ENCODE measurements at regions not wholly inside any gene's neighbourhood (a gene's known extent, or its start where the extent isn't known, plus 50 kb on each side); places are given as distances from the start of the nearest gene placed in this dataset.
A peak's percentile ranks its signal among the peaks of the same experiment; 100 is the strongest.
"Not testable (repeated sequence)": the region's sequence is repeated elsewhere in the genome, so short reads cannot be mapped to it uniquely, and the experiment has no call there.

GRCh38 chrX:115840729-115841409 is 279.9 kb downstream of the PLS3 start:
- Histone ChIP-seq H3K4me3 (ENCODE audit: low read depth, low read length) (peak overlapping the region; percentile 40; the same call in 1 of the 2 replicates), H3K9ac (ENCODE audit: low read length) (peak overlapping the region; percentile 33)
- H3K27ac ChIP-seq (ENCODE audit: low read depth, low read length); H3K36me3 ChIP-seq (ENCODE audit: control insufficient read depth, insufficient read depth, low read length); H3K4me1 ChIP-seq (ENCODE audit: control insufficient read depth, insufficient read depth, low read length); H3K9me3 ChIP-seq (ENCODE audit: control insufficient read depth, insufficient read depth, low read depth, low read length); H3K27me3 ChIP-seq (ENCODE audit: control insufficient read depth, insufficient read depth, low read length): not testable (repeated sequence)

- not testable (repeated sequence) for H3K4me3 ChIP-seq (ENCODE audit: low read depth, low read length)
Measured at GRCh38 chrX:115850986-115851385, 290.0 kb downstream of the PLS3 start.

GRCh38 chrX:115853260-115853659 is 292.3 kb downstream of the PLS3 start:
- not testable (repeated sequence) for H3K27ac ChIP-seq (ENCODE audit: low read depth, low read length)

More at GRCh38 chrX:115850986-115851385, 290.0 kb downstream of the PLS3 start:
- H3K9me3 ChIP-seq (ENCODE audit: control insufficient read depth, insufficient read depth, low read depth, low read length); H3K27ac ChIP-seq (ENCODE audit: low read depth, low read length); H3K9ac ChIP-seq (ENCODE audit: low read length); H3K4me1 ChIP-seq (ENCODE audit: control insufficient read depth, insufficient read depth, low read length); H3K27me3 ChIP-seq (ENCODE audit: control insufficient read depth, insufficient read depth, low read length); H3K36me3 ChIP-seq (ENCODE audit: control insufficient read depth, insufficient read depth, low read length): not testable (repeated sequence)

GRCh38 chrX:115881170-115881569 is 289.4 kb upstream of the AGTR2 start:
- H3K27me3 ChIP-seq (ENCODE audit: control insufficient read depth, insufficient read depth, low read length); H3K4me3 ChIP-seq (ENCODE audit: low read depth, low read length); H3K4me1 ChIP-seq (ENCODE audit: control insufficient read depth, insufficient read depth, low read length): not testable (repeated sequence)

More at GRCh38 chrX:115853260-115853659, 292.3 kb downstream of the PLS3 start:
- not testable (repeated sequence) for H3K4me3 ChIP-seq (ENCODE audit: low read depth, low read length); H3K9me3 ChIP-seq (ENCODE audit: control insufficient read depth, insufficient read depth, low read depth, low read length); H3K9ac ChIP-seq (ENCODE audit: low read length); H3K27me3 ChIP-seq (ENCODE audit: control insufficient read depth, insufficient read depth, low read length); H3K4me1 ChIP-seq (ENCODE audit: control insufficient read depth, insufficient read depth, low read length); H3K36me3 ChIP-seq (ENCODE audit: control insufficient read depth, insufficient read depth, low read length)

GRCh38 chrX:115884121-115884520 is 286.4 kb upstream of the AGTR2 start:
- H3K27me3 ChIP-seq (ENCODE audit: control insufficient read depth, insufficient read depth, low read length); H3K9ac ChIP-seq (ENCODE audit: low read length); H3K36me3 ChIP-seq (ENCODE audit: control insufficient read depth, insufficient read depth, low read length); H3K9me3 ChIP-seq (ENCODE audit: control insufficient read depth, insufficient read depth, low read depth, low read length); H3K27ac ChIP-seq (ENCODE audit: low read depth, low read length); H3K4me3 ChIP-seq (ENCODE audit: low read depth, low read length); H3K4me1 ChIP-seq (ENCODE audit: control insufficient read depth, insufficient read depth, low read length): not testable (repeated sequence)

More at GRCh38 chrX:115881170-115881569, 289.4 kb upstream of the AGTR2 start:
- H3K9ac ChIP-seq (ENCODE audit: low read length); H3K9me3 ChIP-seq (ENCODE audit: control insufficient read depth, insufficient read depth, low read depth, low read length); H3K27ac ChIP-seq (ENCODE audit: low read depth, low read length); H3K36me3 ChIP-seq (ENCODE audit: control insufficient read depth, insufficient read depth, low read length): not testable (repeated sequence)

- H3K4me1 ChIP-seq (ENCODE audit: control insufficient read depth, insufficient read depth, low read length); H3K9ac ChIP-seq (ENCODE audit: low read length); H3K27ac ChIP-seq (ENCODE audit: low read depth, low read length); H3K36me3 ChIP-seq (ENCODE audit: control insufficient read depth, insufficient read depth, low read length); H3K9me3 ChIP-seq (ENCODE audit: control insufficient read depth, insufficient read depth, low read depth, low read length); H3K27me3 ChIP-seq (ENCODE audit: control insufficient read depth, insufficient read depth, low read length); H3K4me3 ChIP-seq (ENCODE audit: low read depth, low read length): not testable (repeated sequence)
Measured at GRCh38 chrX:115888041-115888440, 282.5 kb upstream of the AGTR2 start.

GRCh38 chrX:115888519-115888918 is 282.0 kb upstream of the AGTR2 start:
- not testable (repeated sequence) for H3K9me3 ChIP-seq (ENCODE audit: control insufficient read depth, insufficient read depth, low read depth, low read length); H3K9ac ChIP-seq (ENCODE audit: low read length); H3K4me3 ChIP-seq (ENCODE audit: low read depth, low read length); H3K27ac ChIP-seq (ENCODE audit: low read depth, low read length); H3K36me3 ChIP-seq (ENCODE audit: control insufficient read depth, insufficient read depth, low read length); H3K27me3 ChIP-seq (ENCODE audit: control insufficient read depth, insufficient read depth, low read length)
- peaks cover 10% of the 10 kb centered on the region for H3K4me1 ChIP-seq (ENCODE audit: control insufficient read depth, insufficient read depth, low read length)

- H3K4me1 ChIP-seq (ENCODE audit: control insufficient read depth, insufficient read depth, low read length): peaks cover 10% of the 10 kb centered on the region
- no peak overlapping the region for H3K9ac ChIP-seq (ENCODE audit: low read length)
- H3K27me3 ChIP-seq (ENCODE audit: control insufficient read depth, insufficient read depth, low read length): no peaks in the 10 kb centered on the region
- no peak overlapping the region for H3K27ac ChIP-seq (ENCODE audit: low read depth, low read length)
- H3K36me3 ChIP-seq (ENCODE audit: control insufficient read depth, insufficient read depth, low read length): peaks cover 11% of the 10 kb centered on the region
- H3K4me3 ChIP-seq (ENCODE audit: low read depth, low read length): no peak overlapping the region
- peaks cover 8% of the 10 kb centered on the region for H3K9me3 ChIP-seq (ENCODE audit: control insufficient read depth, insufficient read depth, low read depth, low read length)
Measured at GRCh38 chrX:115889121-115889890, 281.2 kb upstream of the AGTR2 start.

GRCh38 chrX:115892056-115892708 is 278.4 kb upstream of the AGTR2 start:
- H3K9me3 ChIP-seq (ENCODE audit: control insufficient read depth, insufficient read depth, low read depth, low read length): peaks cover 8% of the 10 kb centered on the region
- H3K4me3 ChIP-seq (ENCODE audit: low read depth, low read length): no peak overlapping the region
- peaks cover 35% of the 10 kb centered on the region for H3K36me3 ChIP-seq (ENCODE audit: control insufficient read depth, insufficient read depth, low read length)
- no peak overlapping the region for H3K27ac ChIP-seq (ENCODE audit: low read depth, low read length)
- no peak overlapping the region for H3K9ac ChIP-seq (ENCODE audit: low read length)
- H3K4me1 ChIP-seq (ENCODE audit: control insufficient read depth, insufficient read depth, low read length): peaks cover 10% of the 10 kb centered on the region
- peaks cover 3% of the 10 kb centered on the region; the same call in 1 of the 2 replicates for H3K27me3 ChIP-seq (ENCODE audit: control insufficient read depth, insufficient read depth, low read length)

- peaks cover 8% of the 10 kb centered on the region for H3K9me3 ChIP-seq (ENCODE audit: control insufficient read depth, insufficient read depth, low read depth, low read length)
- H3K36me3 ChIP-seq (ENCODE audit: control insufficient read depth, insufficient read depth, low read length): peaks cover 43% of the 10 kb centered on the region
- H3K4me3 ChIP-seq (ENCODE audit: low read depth, low read length): no peak overlapping the region
- peaks cover 10% of the 10 kb centered on the region for H3K4me1 ChIP-seq (ENCODE audit: control insufficient read depth, insufficient read depth, low read length)
- peaks cover 3% of the 10 kb centered on the region; the same call in 1 of the 2 replicates for H3K27me3 ChIP-seq (ENCODE audit: control insufficient read depth, insufficient read depth, low read length)
- H3K9ac ChIP-seq (ENCODE audit: low read length): no peak overlapping the region
- no peak overlapping the region for H3K27ac ChIP-seq (ENCODE audit: low read depth, low read length)
Measured at GRCh38 chrX:115892787-115893671, 277.5 kb upstream of the AGTR2 start.
